ENCODE measurements at regions not wholly inside any gene's neighbourhood (a gene's known extent, or its start where the extent isn't known, plus 50 kb on each side); places are given as distances from the start of the nearest gene placed in this dataset.

- no peak for TF ChIP-seq CTCF (conservative IDR thresholded peaks at IDR 0.05)
- TF ChIP-seq EZH2 (IDR thresholded peaks at IDR 0.05; ENCODE audit: low read depth) = no peak
These were observed 1469.3 kb downstream of the CDH8 start for GRCh38 chr16:60566901-60567300.

All from PC-9 (cell line).